Neural cell (in vitro differentiated cells): ENCODE measurements at regions not wholly inside any gene's neighbourhood (a gene's known extent, or its start where the extent isn't known, plus 50 kb on each side); places are given as distances from the start of the nearest gene placed in this dataset.

ENCODE experiments used
- H2AFZ ChIP-seq: fragments of 200-600, 300-800 bp; sonication (generic), shearing (Covaris generic); 2 replicates; pipeline ENCODE4 v1.6.0; 2014; ENCODE audit warnings: low read depth, mild to moderate bottlenecking, antibody characterized with exemption, low read length, moderate library complexity
- H3F3A ChIP-seq: fragments of 200-600 bp; shearing (Covaris generic); 2 replicates; pipeline ENCODE4 v1.6.1; 2016; ENCODE audit warnings: mild to moderate bottlenecking, moderate library complexity, mixed read lengths, antibody characterized with exemption, low read length; ENCODE audit not compliant: insufficient read depth, poor library complexity, severe bottlenecking
- H3K27ac ChIP-seq: fragments of 200-600, 300-800 bp; sonication (generic), shearing (Covaris generic); 2 replicates; pipeline ENCODE4 v1.5.1; 2014; ENCODE audit warnings: mild to moderate bottlenecking, low read length, moderate library complexity
- H3K27me3 ChIP-seq: fragments of 300-800, 200-600 bp; sonication (generic), shearing (Covaris generic); 2 replicates; pipeline ENCODE4 v1.6.0; 2014; ENCODE audit warnings: mild to moderate bottlenecking, low read depth, low read length, moderate library complexity; ENCODE audit not compliant: insufficient read depth
- H3K36me3 ChIP-seq: fragments of 300-800, 200-600 bp; sonication (generic), shearing (Covaris generic); 2 replicates; pipeline ENCODE4 v1.5.1; 2014; ENCODE audit warnings: mild to moderate bottlenecking, antibody characterized with exemption, low read length, moderate library complexity; ENCODE audit not compliant: insufficient read depth
- H3K4me2 ChIP-seq: fragments of 300-800, 200-600 bp; sonication (generic), shearing (Covaris generic); 2 replicates; pipeline ENCODE4 v1.6.0; 2014; ENCODE audit warnings: mild to moderate bottlenecking, low read length
- H3K4me3 ChIP-seq: fragments of 300-800, 200-600 bp; sonication (generic), shearing (Covaris generic); 2 replicates; pipeline ENCODE4 v1.5.1; 2014; ENCODE audit warnings: mild to moderate bottlenecking, low read length, moderate library complexity
- H3K79me2 ChIP-seq: fragments of 200-600 bp; shearing (Covaris generic); replicated peaks from 2 replicates; pipeline ENCODE4 v1.6.0; 2014; ENCODE audit warnings: mild to moderate bottlenecking, low read length, moderate library complexity; ENCODE audit not compliant: insufficient read depth
- H3K9ac ChIP-seq: fragments of 300-800, 200-600 bp; sonication (generic), shearing (Covaris generic); 2 replicates; pipeline ENCODE4 v1.6.1; 2016; ENCODE audit warnings: mild to moderate bottlenecking, low read length, mixed read lengths
- H3K9me2 ChIP-seq: fragments of 200-600 bp; shearing (Covaris generic); 2 replicates; pipeline ENCODE4 v1.6.1; 2016; ENCODE audit warnings: mild to moderate bottlenecking, low read length, mixed read lengths; ENCODE audit not compliant: insufficient read depth
- H3K9me3 ChIP-seq: fragments of 200-600, 300-800 bp; sonication (generic), shearing (Covaris generic); 2 replicates; pipeline ENCODE4 v1.6.1; 2016; ENCODE audit warnings: mild to moderate bottlenecking, mixed run types, low read length, moderate library complexity, mixed read lengths
- H4K20me1 ChIP-seq: fragments of 200-600 bp; shearing (Covaris generic); 2 replicates; pipeline ENCODE4 v1.6.1; 2016; ENCODE audit warnings: mild to moderate bottlenecking, mixed run types; ENCODE audit not compliant: insufficient read depth
- EP300 ChIP-seq: fragments of 450-650 bp; conservative IDR thresholded peaks from 2 replicates; pipeline ENCODE4 v1.6.1; 2014; ENCODE audit warnings: antibody characterized with exemption, mild to moderate bottlenecking, moderate library complexity; ENCODE audit not compliant: poor library complexity, severe bottlenecking
- EZH2 ChIP-seq: fragments of 200-600, 300-800 bp; shearing (Covaris generic), sonication (generic); IDR thresholded peaks from 2 replicates; pipeline ENCODE4 v1.6.1; 2014; ENCODE audit warnings: antibody characterized with exemption, low read length, borderline replicate concordance, mild to moderate bottlenecking; ENCODE audit not compliant: insufficient read depth, poor library complexity, severe bottlenecking
- MXI1 ChIP-seq: fragments of 450-650 bp; conservative IDR thresholded peaks from 2 replicates; pipeline ENCODE4 v1.6.1; 2014; ENCODE audit warnings: antibody characterized with exemption, mild to moderate bottlenecking; ENCODE audit not compliant: poor library complexity, severe bottlenecking
- POLR2AphosphoS5 ChIP-seq: IDR thresholded peaks from 2 replicates; pipeline ENCODE4 v1.6.1; 2012
- RAD21 ChIP-seq: fragments of 450-650 bp; conservative IDR thresholded peaks from 2 replicates; pipeline ENCODE4 v1.6.1; 2014; ENCODE audit warnings: antibody characterized with exemption, mild to moderate bottlenecking, moderate library complexity
- SMC3 ChIP-seq: fragments of 450-650 bp; conservative IDR thresholded peaks from 2 replicates; pipeline ENCODE4 v1.6.1; 2014; ENCODE audit warnings: antibody characterized with exemption, mild to moderate bottlenecking, moderate library complexity; ENCODE audit not compliant: poor library complexity
- TAF1 ChIP-seq: IDR thresholded peaks from 2 replicates; pipeline ENCODE4 v1.6.1; 2012; ENCODE audit warnings: low read depth
- TF ChIP-seq, protein P1 (sequence below): fragments of 450-650 bp; IDR thresholded peaks from 2 replicates; pipeline ENCODE4 v1.5.1; 2014; ENCODE audit warnings: antibody characterized with exemption, mild to moderate bottlenecking, moderate library complexity; ENCODE audit not compliant: poor library complexity, severe bottlenecking
- TF ChIP-seq, protein P2 (sequence below): IDR thresholded peaks from 2 replicates; pipeline ENCODE4 v1.6.1; 2012; ENCODE audit warnings: borderline replicate concordance

DNA sequence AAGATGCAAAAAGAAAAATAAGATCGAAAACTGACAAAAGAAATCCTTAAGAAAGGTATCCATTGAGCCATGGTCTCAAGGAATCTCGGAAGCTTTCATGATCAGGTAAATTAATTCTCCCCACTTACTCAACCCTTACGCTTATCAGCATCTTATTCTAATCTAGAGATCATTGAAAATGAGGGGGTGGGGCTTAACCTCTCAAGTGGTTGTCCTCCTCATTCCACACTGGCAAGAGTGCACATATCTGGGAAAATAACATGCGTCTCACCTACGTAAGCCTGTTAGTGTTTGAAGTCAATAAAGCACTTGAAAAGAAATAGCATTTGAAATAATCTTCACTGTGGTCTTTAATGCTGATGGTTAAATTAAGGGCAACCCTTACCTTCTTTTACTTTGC lies 82.5 kb upstream of the NEUROD1 start:
- Histone ChIP-seq H3K36me3 (no peaks in the 10 kb centered on the region), H3K27ac (no peak overlapping the region), H3K4me3 (no peak overlapping the region), H3K9me2 (no peaks in the 10 kb centered on the region), H3K9ac (no peak overlapping the region), H3K27me3 (no peaks in the 10 kb centered on the region), H3F3A (no peaks in the 10 kb centered on the region), H4K20me1 (no peaks in the 10 kb centered on the region), H3K4me2 (no peak overlapping the region), H3K79me2 (no peaks in the 10 kb centered on the region), H3K9me3 (no peaks in the 10 kb centered on the region), H2AFZ (no peak overlapping the region)
- TF ChIP-seq RAD21 (no peak), SMC3 (no peak), TAF1 (no peak), EP300 (no peak), MXI1 (no peak), EZH2 (no peak), POLR2AphosphoS5 (no peak)
- TF ChIP-seq, protein P1, sequence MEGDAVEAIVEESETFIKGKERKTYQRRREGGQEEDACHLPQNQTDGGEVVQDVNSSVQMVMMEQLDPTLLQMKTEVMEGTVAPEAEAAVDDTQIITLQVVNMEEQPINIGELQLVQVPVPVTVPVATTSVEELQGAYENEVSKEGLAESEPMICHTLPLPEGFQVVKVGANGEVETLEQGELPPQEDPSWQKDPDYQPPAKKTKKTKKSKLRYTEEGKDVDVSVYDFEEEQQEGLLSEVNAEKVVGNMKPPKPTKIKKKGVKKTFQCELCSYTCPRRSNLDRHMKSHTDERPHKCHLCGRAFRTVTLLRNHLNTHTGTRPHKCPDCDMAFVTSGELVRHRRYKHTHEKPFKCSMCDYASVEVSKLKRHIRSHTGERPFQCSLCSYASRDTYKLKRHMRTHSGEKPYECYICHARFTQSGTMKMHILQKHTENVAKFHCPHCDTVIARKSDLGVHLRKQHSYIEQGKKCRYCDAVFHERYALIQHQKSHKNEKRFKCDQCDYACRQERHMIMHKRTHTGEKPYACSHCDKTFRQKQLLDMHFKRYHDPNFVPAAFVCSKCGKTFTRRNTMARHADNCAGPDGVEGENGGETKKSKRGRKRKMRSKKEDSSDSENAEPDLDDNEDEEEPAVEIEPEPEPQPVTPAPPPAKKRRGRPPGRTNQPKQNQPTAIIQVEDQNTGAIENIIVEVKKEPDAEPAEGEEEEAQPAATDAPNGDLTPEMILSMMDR, result no peak
- TF ChIP-seq, protein P2, sequence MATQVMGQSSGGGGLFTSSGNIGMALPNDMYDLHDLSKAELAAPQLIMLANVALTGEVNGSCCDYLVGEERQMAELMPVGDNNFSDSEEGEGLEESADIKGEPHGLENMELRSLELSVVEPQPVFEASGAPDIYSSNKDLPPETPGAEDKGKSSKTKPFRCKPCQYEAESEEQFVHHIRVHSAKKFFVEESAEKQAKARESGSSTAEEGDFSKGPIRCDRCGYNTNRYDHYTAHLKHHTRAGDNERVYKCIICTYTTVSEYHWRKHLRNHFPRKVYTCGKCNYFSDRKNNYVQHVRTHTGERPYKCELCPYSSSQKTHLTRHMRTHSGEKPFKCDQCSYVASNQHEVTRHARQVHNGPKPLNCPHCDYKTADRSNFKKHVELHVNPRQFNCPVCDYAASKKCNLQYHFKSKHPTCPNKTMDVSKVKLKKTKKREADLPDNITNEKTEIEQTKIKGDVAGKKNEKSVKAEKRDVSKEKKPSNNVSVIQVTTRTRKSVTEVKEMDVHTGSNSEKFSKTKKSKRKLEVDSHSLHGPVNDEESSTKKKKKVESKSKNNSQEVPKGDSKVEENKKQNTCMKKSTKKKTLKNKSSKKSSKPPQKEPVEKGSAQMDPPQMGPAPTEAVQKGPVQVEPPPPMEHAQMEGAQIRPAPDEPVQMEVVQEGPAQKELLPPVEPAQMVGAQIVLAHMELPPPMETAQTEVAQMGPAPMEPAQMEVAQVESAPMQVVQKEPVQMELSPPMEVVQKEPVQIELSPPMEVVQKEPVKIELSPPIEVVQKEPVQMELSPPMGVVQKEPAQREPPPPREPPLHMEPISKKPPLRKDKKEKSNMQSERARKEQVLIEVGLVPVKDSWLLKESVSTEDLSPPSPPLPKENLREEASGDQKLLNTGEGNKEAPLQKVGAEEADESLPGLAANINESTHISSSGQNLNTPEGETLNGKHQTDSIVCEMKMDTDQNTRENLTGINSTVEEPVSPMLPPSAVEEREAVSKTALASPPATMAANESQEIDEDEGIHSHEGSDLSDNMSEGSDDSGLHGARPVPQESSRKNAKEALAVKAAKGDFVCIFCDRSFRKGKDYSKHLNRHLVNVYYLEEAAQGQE, result no peak

DNA sequence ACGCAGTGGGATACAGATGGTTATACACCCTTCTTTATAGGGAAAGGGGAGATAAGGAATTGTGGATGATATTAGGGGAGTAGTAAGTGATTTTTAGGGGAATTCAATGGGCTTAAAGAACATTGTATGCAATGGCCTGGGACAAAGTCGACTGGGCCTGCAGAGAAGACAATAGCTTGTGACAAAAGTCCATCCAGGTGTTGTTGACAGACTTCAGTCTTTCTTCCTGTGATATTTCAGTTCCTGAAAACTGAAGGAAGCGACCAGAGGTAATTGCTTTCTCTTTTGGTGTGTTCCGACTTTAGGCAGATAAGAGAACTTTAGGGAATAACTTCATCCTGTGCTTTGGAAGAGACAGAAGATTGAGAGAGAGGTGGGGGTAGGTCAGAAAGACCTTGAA lies 83.1 kb upstream of the NEUROD1 start:
- TF ChIP-seq SMC3 (no peak), EZH2 (no peak), RAD21 (no peak), POLR2AphosphoS5 (no peak), TAF1 (no peak), EP300 (no peak), MXI1 (no peak)
- TF ChIP-seq, protein P1, result no peak
- TF ChIP-seq, protein P2, result no peak

More for the DNA sequence above, 83.1 kb upstream of the NEUROD1 start:
- no peaks in the 10 kb centered on the region for H3K9me3 ChIP-seq
- H3K4me2 ChIP-seq, result no peak overlapping the region
- no peak overlapping the region for H3K4me3 ChIP-seq
- H3K9me2 ChIP-seq, result no peaks in the 10 kb centered on the region
- H3F3A ChIP-seq, result no peaks in the 10 kb centered on the region
- no peaks in the 10 kb centered on the region for H3K36me3 ChIP-seq
- H3K9ac ChIP-seq, result no peak overlapping the region
- H2AFZ ChIP-seq, result no peak overlapping the region
- no peaks in the 10 kb centered on the region for H3K79me2 ChIP-seq
- no peaks in the 10 kb centered on the region for H3K27me3 ChIP-seq
- H3K27ac ChIP-seq, result no peak overlapping the region
- no peaks in the 10 kb centered on the region for H4K20me1 ChIP-seq
